GM12865 (cell line): ENCODE measurements at regions not wholly inside any gene's neighbourhood (a gene's known extent, or its start where the extent isn't known, plus 50 kb on each side); places are given as distances from the start of the nearest gene placed in this dataset.

ENCODE experiments used
- DNase-seq: peaks from one replicate; pipeline ENCODE4 v3.0.0; 2010; ENCODE audit warnings: low read depth
- H3K4me3 ChIP-seq: 2 replicates; pipeline ENCODE4 v1.5.1; 2011; ENCODE audit warnings: mild to moderate bottlenecking, low read depth, low read length, control low read depth
- TF ChIP-seq, protein P1 (sequence below): IDR thresholded peaks from 2 replicates; pipeline ENCODE4 v1.5.1; 2011; ENCODE audit warnings: low read length, control low read depth, low read depth, inconsistent platforms; ENCODE audit not compliant: insufficient read depth; ENCODE audit errors: missing control alignments

GRCh38 chr10:3992382-3993178 lies 207.6 kb upstream of the KLF6 start:
- TF ChIP-seq, protein P1, sequence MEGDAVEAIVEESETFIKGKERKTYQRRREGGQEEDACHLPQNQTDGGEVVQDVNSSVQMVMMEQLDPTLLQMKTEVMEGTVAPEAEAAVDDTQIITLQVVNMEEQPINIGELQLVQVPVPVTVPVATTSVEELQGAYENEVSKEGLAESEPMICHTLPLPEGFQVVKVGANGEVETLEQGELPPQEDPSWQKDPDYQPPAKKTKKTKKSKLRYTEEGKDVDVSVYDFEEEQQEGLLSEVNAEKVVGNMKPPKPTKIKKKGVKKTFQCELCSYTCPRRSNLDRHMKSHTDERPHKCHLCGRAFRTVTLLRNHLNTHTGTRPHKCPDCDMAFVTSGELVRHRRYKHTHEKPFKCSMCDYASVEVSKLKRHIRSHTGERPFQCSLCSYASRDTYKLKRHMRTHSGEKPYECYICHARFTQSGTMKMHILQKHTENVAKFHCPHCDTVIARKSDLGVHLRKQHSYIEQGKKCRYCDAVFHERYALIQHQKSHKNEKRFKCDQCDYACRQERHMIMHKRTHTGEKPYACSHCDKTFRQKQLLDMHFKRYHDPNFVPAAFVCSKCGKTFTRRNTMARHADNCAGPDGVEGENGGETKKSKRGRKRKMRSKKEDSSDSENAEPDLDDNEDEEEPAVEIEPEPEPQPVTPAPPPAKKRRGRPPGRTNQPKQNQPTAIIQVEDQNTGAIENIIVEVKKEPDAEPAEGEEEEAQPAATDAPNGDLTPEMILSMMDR = no peak
- H3K4me3 ChIP-seq = no peak overlapping the region
- DNase-seq = no peak

DNA sequence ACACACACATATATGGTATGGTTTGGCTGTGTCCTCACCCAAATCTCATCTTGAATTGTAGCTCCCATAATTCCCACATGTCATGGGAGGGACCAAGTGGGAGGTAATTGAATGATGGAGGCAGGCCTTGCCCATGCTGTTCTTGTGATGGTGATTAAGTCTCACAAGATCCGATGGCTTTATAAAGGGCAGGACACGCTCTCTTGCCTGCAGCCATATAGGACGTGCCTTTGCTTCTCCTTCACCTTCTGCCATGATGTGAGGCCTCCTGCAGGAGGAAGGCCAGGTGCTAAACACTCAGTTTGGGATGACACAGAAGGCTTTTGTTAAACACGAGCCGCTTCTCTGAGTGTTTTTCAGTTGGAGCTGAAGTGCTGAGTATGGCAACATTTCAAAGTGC lies 205.3 kb upstream of the KLF6 start:
- DNase-seq = no peak
- TF ChIP-seq, protein P1 = no peak
- H3K4me3 ChIP-seq = no peak overlapping the region

DNA sequence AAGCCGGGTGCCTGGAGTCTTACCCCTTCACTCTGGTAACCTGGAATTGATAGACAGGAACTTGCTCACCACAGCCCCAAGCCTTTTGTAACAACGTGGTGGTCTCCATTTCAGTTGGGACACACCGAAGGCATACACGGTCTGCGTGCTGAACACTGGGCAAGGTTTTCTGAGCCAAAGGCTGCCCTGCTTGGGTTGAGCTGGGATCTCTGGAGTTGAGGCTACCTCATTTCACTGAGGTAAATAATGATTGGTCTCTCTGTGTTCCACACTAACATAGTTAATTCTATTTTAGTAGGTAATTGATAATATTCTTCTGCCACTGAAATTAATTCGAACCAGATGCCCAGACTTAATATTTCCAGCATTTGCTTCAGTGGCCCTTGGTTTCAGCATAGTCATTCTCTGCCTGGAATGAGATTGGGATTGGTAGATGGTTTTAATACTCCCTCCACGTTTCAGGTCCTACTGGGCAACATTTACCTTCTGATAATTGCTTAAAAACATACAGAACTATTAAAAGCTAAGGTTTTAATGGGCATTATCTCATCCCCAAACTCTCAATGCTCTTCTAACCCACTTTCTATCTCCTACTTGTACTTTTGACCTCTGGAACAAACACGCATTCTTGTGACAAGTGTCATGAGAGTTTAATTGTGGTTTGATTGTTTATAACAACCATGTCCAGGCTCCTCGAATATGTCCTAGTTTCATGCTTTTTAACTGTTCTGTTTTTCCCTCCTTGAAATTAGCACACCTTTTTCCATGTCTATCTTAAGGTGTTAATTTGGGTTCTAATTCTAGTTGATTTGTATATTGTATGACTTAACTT lies 202.3 kb upstream of the KLF6 start:
- TF ChIP-seq, protein P1 = no peak
- DNase-seq = no peak
- H3K4me3 ChIP-seq = no peak overlapping the region

- TF ChIP-seq, protein P1 = no peak
- H3K4me3 ChIP-seq = no peak overlapping the region
- DNase-seq = no peak
These were observed 201.6 kb upstream of the KLF6 start for GRCh38 chr10:3986493-3987142.

DNA sequence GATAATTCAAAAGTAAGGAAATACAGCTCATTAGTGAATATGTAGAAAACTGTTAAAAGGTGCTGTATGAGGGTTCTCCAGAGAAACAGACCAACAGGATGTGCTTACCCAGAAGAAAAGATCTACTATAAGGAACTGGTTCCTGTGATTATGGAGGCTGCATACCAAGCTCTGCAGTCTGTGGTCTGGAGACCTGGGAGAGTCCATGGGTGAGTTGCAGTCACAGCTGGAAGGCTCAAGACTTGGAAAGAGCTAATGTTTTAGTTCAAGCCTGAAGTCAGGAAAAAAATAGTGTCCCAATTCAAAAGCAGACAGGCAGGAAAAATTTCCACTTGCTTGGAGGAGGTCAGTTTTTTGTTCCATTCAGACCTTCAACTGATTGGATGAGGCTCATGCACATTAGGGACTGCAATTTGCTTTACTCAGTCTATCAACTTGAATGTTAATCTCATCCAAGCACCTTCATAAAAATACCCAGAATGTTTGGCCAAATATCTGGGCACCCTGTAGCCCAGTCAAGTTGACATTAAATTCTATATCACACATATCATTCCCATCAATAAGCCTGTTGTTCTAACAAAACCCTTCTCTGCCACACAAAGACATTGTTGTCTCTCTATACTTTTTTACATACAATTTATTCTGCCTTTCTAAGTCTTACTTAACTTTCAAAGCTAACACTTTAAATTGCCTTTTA lies 197.9 kb upstream of the KLF6 start:
- no peak for DNase-seq
- TF ChIP-seq, protein P1 = no peak
- H3K4me3 ChIP-seq = no peak overlapping the region

- no peak overlapping the region for H3K4me3 ChIP-seq
These were observed 196.3 kb upstream of the KLF6 start for GRCh38 chr10:3981300-3981699.

More at GRCh38 chr10:3981300-3981699, 196.3 kb upstream of the KLF6 start:
- TF ChIP-seq, protein P1 = no peak
- no peak for DNase-seq
